GM12892 (cell line): ENCODE measurements at regions not wholly inside any gene's neighbourhood (a gene's known extent, or its start where the extent isn't known, plus 50 kb on each side); places are given as distances from the start of the nearest gene placed in this dataset.

Experiments used
- POLR2A ChIP-seq: IDR thresholded peaks from 2 replicates; pipeline ENCODE4 v1.6.1; 2011; ENCODE audit warnings: low read depth, low read length, control low read depth
- POLR2AphosphoS5 ChIP-seq: IDR thresholded peaks from 2 replicates; pipeline ENCODE4 v1.6.1; 2011; ENCODE audit warnings: low read depth, low read length, control low read depth
- TAF1 ChIP-seq: IDR thresholded peaks from 2 replicates; pipeline ENCODE4 v1.6.1; 2011; ENCODE audit warnings: low read depth, mild to moderate bottlenecking, control low read depth, low read length, borderline replicate concordance

DNA sequence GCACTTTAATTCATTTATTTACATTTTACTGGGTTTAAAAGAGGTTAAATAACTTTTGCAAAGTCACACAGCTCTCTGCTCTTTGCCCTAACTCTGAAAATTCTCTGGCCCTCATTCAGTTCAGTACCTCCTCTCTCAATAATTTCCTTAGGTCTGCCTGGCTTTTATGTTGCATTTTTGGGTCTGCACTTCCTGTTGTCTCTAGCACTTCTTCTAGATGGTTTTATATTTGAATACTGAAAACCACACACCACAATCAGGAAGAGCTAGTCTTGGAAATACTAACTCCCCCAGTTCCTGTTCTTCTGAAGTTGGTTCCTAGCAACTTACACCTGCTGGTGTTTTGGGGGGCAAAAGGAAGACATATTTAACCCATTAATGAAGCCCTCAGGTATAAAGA, 577.9 kb downstream of the HS3ST4 start:
- no peak for TF ChIP-seq POLR2AphosphoS5
- TF ChIP-seq TAF1, result no peak
- TF ChIP-seq POLR2A, result no peak
